CD4-positive, CD25-positive, alpha-beta regulatory T cell (primary cell): ENCODE measurements at regions not wholly inside any gene's neighbourhood (a gene's known extent, or its start where the extent isn't known, plus 50 kb on each side); places are given as distances from the start of the nearest gene placed in this dataset.
"Not testable (repeated sequence)": the region's sequence is repeated elsewhere in the genome, so short reads cannot be mapped to it uniquely, and the experiment has no call there.

Experiments used
- ATAC-seq, 2 donors: fragments of 150-1000 bp; cut with Tn5 transposase; one replicate each; pipeline ENCODE4 v1.10.0; 2021; ENCODE audit warnings: low read depth in 2 of 2, moderate number of reproducible peaks in 2 of 2, moderate library complexity in 1 of 2
- DNase-seq, 3 donors: peaks; one replicate each; pipeline versions ENCODE4 v3.0.0 to v3.0.0-alpha.2; 2012 to 2022; ENCODE audit warnings: mixed read lengths in 1 of 3
- H3K27ac ChIP-seq: one replicate; pipeline ENCODE4 v1.7.0; 2013; ENCODE audit warnings: mild to moderate bottlenecking, low read length; ENCODE audit not compliant: insufficient read depth, poor library complexity, severe bottlenecking
- H3K27me3 ChIP-seq: one replicate; pipeline ENCODE4 v1.7.0; 2013; ENCODE audit warnings: low read length; ENCODE audit not compliant: control insufficient read depth, insufficient read depth
- H3K36me3 ChIP-seq: one replicate; pipeline ENCODE4 v1.7.0; 2013; ENCODE audit warnings: mild to moderate bottlenecking, low read length, moderate library complexity; ENCODE audit not compliant: control insufficient read depth, insufficient read depth
- H3K4me1 ChIP-seq: 2 replicates; pipeline ENCODE4 v1.7.0; 2013; ENCODE audit warnings: mild to moderate bottlenecking, low read length; ENCODE audit not compliant: insufficient read depth, control insufficient read depth, poor library complexity, severe bottlenecking
- H3K4me3 ChIP-seq: one replicate; pipeline ENCODE4 v1.7.0; 2013; ENCODE audit warnings: low read depth, mild to moderate bottlenecking, low read length, moderate library complexity
- H3K9me3 ChIP-seq, 2 experiments: 1 replicate in 1 of 2; 2 replicates in 1 of 2; pipeline ENCODE4 v1.7.0; 2013; ENCODE audit warnings: low read length in 2 of 2, mild to moderate bottlenecking in 1 of 2, moderate library complexity in 1 of 2; ENCODE audit not compliant: control insufficient read depth in 2 of 2
- H3K27ac Mint-ChIP-seq, 3 donors: one replicate each; pipeline ENCODE4 v1.8.0; 2020 to 2022; ENCODE audit warnings: mild to moderate bottlenecking in 3 of 3, mixed read lengths in 3 of 3, moderate library complexity in 2 of 3
- H3K27me3 Mint-ChIP-seq: one replicate; pipeline ENCODE4 v1.8.0; 2022; ENCODE audit warnings: mild to moderate bottlenecking, mixed read lengths
- H3K36me3 Mint-ChIP-seq: one replicate; pipeline ENCODE4 v1.8.0; 2020; ENCODE audit warnings: mixed read lengths
- H3K4me1 Mint-ChIP-seq, 4 donors: one replicate each; pipeline ENCODE4 v1.8.0; 2020 to 2022; ENCODE audit warnings: mixed read lengths in 4 of 4, mild to moderate bottlenecking in 1 of 4
- H3K4me3 Mint-ChIP-seq, 4 donors: one replicate each; pipeline ENCODE4 v1.8.0; 2020 to 2022; ENCODE audit warnings: mild to moderate bottlenecking in 4 of 4, mixed read lengths in 4 of 4, moderate library complexity in 3 of 4
- H3K9me3 Mint-ChIP-seq, 7 donors: one replicate each; pipeline ENCODE4 v1.8.0; 2020 to 2022; ENCODE audit warnings: mixed read lengths in 7 of 7, mild to moderate bottlenecking in 3 of 7, moderate library complexity in 2 of 7

GRCh38 chr14:41457393-41457792 lies 149.3 kb upstream of the LRFN5 start:
- Mint-ChIP-seq H3K36me3 (no peaks in the 10 kb centered on the region), H3K9me3 (peaks cover 0 to 14% (median 1%) of the 10 kb centered on the region in 7 donors), H3K4me3 (no peak overlapping the region), H3K4me1 (no peaks in the 10 kb centered on the region), H3K27ac (no peak overlapping the region), H3K27me3 (no peaks in the 10 kb centered on the region)
- no peak for ATAC-seq
- no peak for DNase-seq
- Histone ChIP-seq H3K9me3 (no peaks in the 10 kb centered on the region), H3K4me1 (no peaks in the 10 kb centered on the region), H3K36me3 (no peaks in the 10 kb centered on the region), H3K4me3 (no peak overlapping the region), H3K27me3 (no peaks in the 10 kb centered on the region), H3K27ac (no peak overlapping the region)

- H3K27ac ChIP-seq: no peak overlapping the region
- no peak for DNase-seq
- H3K4me3 Mint-ChIP-seq: no peak overlapping the region
- H3K4me3 ChIP-seq: no peak overlapping the region
- H3K36me3 ChIP-seq: no peaks in the 10 kb centered on the region
- no peaks in the 10 kb centered on the region for H3K4me1 ChIP-seq
- no peaks in the 10 kb centered on the region for H3K4me1 Mint-ChIP-seq
- ATAC-seq: no peak
- no peaks in the 10 kb centered on the region for H3K36me3 Mint-ChIP-seq
- no peaks in the 10 kb centered on the region for H3K9me3 ChIP-seq
- H3K27ac Mint-ChIP-seq: no peak overlapping the region
- H3K27me3 Mint-ChIP-seq: no peaks in the 10 kb centered on the region
- H3K27me3 ChIP-seq: no peaks in the 10 kb centered on the region
- peaks cover 0 to 11% (median 1%) of the 10 kb centered on the region in 7 donors for H3K9me3 Mint-ChIP-seq
These were observed 157.6 kb upstream of the LRFN5 start for GRCh38 chr14:41449066-41449465.

- H3K4me3 Mint-ChIP-seq: no peak overlapping the region
- no peak overlapping the region for H3K27ac Mint-ChIP-seq
- DNase-seq (no peak), ATAC-seq (no peak)
- H3K27me3 ChIP-seq: no peaks in the 10 kb centered on the region
- H3K4me1 ChIP-seq: no peaks in the 10 kb centered on the region
- H3K9me3 Mint-ChIP-seq: peaks cover 0 to 8% (median 5%) of the 10 kb centered on the region in 7 donors
- H3K9me3 ChIP-seq: no peaks in the 10 kb centered on the region
- no peaks in the 10 kb centered on the region for H3K36me3 ChIP-seq
- H3K27me3 Mint-ChIP-seq: no peaks in the 10 kb centered on the region
- H3K27ac ChIP-seq: no peak overlapping the region
- no peaks in the 10 kb centered on the region for H3K36me3 Mint-ChIP-seq
- H3K4me3 ChIP-seq: no peak overlapping the region
- H3K4me1 Mint-ChIP-seq: no peaks in the 10 kb centered on the region
These were observed 160.7 kb upstream of the LRFN5 start for GRCh38 chr14:41446008-41446407.

DNA sequence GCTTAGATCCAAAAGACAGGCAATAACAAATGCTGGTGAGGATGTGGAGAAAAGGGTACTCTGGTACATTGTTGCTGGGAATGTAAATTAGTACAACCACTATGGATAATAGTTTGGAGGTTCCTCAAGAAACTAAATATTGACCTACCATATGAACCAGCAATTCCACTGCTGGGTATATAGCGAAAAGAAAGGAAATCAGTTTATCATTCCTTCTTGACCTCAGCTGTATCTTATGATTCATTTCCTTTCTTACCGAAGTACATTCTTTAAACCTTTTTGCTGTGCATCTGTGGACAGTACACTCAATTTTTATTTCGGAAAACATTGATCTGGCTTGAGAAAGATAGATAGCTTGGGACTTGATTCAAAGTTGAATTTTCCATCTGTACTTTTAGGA lies 183.2 kb upstream of the LRFN5 start:
- ATAC-seq: no peak
- Histone ChIP-seq H3K4me3 (no peak overlapping the region), H3K9me3 (no peaks in the 10 kb centered on the region), H3K27ac (no peak overlapping the region), H3K4me1 (no peaks in the 10 kb centered on the region), H3K27me3 (no peaks in the 10 kb centered on the region), H3K36me3 (no peaks in the 10 kb centered on the region)
- H3K9me3 Mint-ChIP-seq: peaks cover 0 to 23% (median 5%) of the 10 kb centered on the region in 7 donors
- H3K27ac Mint-ChIP-seq: no peak overlapping the region
- H3K4me1 Mint-ChIP-seq: no peaks in the 10 kb centered on the region
- no peaks in the 10 kb centered on the region for H3K27me3 Mint-ChIP-seq
- H3K36me3 Mint-ChIP-seq: no peaks in the 10 kb centered on the region
- DNase-seq: no peak
- H3K4me3 Mint-ChIP-seq: no peak overlapping the region

GRCh38 chr14:41421308-41421707 lies 185.4 kb upstream of the LRFN5 start:
- H3K9me3 ChIP-seq, H3K27me3 ChIP-seq, H3K4me3 ChIP-seq, H3K27ac ChIP-seq, H3K36me3 ChIP-seq, H3K4me1 ChIP-seq, H3K36me3 Mint-ChIP-seq, H3K27ac Mint-ChIP-seq, H3K4me1 Mint-ChIP-seq, DNase-seq, H3K27me3 Mint-ChIP-seq, H3K4me3 Mint-ChIP-seq, ATAC-seq: not testable (repeated sequence)
- H3K9me3 Mint-ChIP-seq: peaks cover 0 to 12% (median 3%) of the 10 kb centered on the region in 7 donors

GRCh38 chr14:41419709-41420108 lies 187.0 kb upstream of the LRFN5 start:
- no peak for DNase-seq
- Histone ChIP-seq H3K9me3 (no peaks in the 10 kb centered on the region), H3K4me1 (no peaks in the 10 kb centered on the region), H3K36me3 (no peaks in the 10 kb centered on the region), H3K27me3 (no peaks in the 10 kb centered on the region), H3K27ac (no peak overlapping the region), H3K4me3 (no peak overlapping the region)
- H3K4me3 Mint-ChIP-seq: no peak overlapping the region
- no peaks in the 10 kb centered on the region for H3K27me3 Mint-ChIP-seq
- no peaks in the 10 kb centered on the region for H3K4me1 Mint-ChIP-seq
- no peak overlapping the region for H3K27ac Mint-ChIP-seq
- peaks cover 0 to 10% (median 3%) of the 10 kb centered on the region in 7 donors for H3K9me3 Mint-ChIP-seq
- H3K36me3 Mint-ChIP-seq: no peaks in the 10 kb centered on the region
- no peak for ATAC-seq

GRCh38 chr14:41418851-41419250 lies 187.8 kb upstream of the LRFN5 start:
- Mint-ChIP-seq H3K9me3 (peaks cover 0 to 10% (median 3%) of the 10 kb centered on the region in 7 donors), H3K36me3 (no peaks in the 10 kb centered on the region), H3K4me1 (no peaks in the 10 kb centered on the region), H3K27ac (no peak overlapping the region), H3K4me3 (no peak overlapping the region), H3K27me3 (no peaks in the 10 kb centered on the region)
- ATAC-seq: no peak
- H3K4me3 ChIP-seq: no peak overlapping the region
- H3K36me3 ChIP-seq: no peaks in the 10 kb centered on the region
- no peak overlapping the region for H3K27ac ChIP-seq
- no peaks in the 10 kb centered on the region for H3K27me3 ChIP-seq
- no peak for DNase-seq
- H3K4me1 ChIP-seq: no peaks in the 10 kb centered on the region
- peaks cover 0 to 2% of the 10 kb centered on the region in 2 experiments for H3K9me3 ChIP-seq

- no peak for ATAC-seq
- Mint-ChIP-seq H3K36me3 (no peaks in the 10 kb centered on the region), H3K4me1 (no peaks in the 10 kb centered on the region)
These were observed 196.9 kb upstream of the LRFN5 start for GRCh38 chr14:41409806-41410205.

More at GRCh38 chr14:41409806-41410205, 196.9 kb upstream of the LRFN5 start:
- Histone ChIP-seq H3K4me3 (no peak overlapping the region), H3K36me3 (no peaks in the 10 kb centered on the region), H3K27ac (no peak overlapping the region), H3K4me1 (no peaks in the 10 kb centered on the region), H3K9me3 (peaks cover 0 to 3% of the 10 kb centered on the region in 2 experiments), H3K27me3 (no peaks in the 10 kb centered on the region)
- Mint-ChIP-seq H3K4me3 (no peak overlapping the region), H3K9me3 (peaks cover 0 to 15% (median 5%) of the 10 kb centered on the region in 7 donors), H3K27ac (no peak overlapping the region), H3K27me3 (peaks cover 4% of the 10 kb centered on the region)
- DNase-seq: no peak
